ENCODE measurements at regions not wholly inside any gene's neighbourhood (a gene's known extent, or its start where the extent isn't known, plus 50 kb on each side); places are given as distances from the start of the nearest gene placed in this dataset.
"Not testable (repeated sequence)": the region's sequence is repeated elsewhere in the genome, so short reads cannot be mapped to it uniquely, and the experiment has no call there.

- Histone ChIP-seq H3K36me3 (ENCODE audit: control insufficient read depth, low read length) (no peaks in the 10 kb centered on the region), H3K4me1 (ENCODE audit: control insufficient read depth, low read length) (no peaks in the 10 kb centered on the region), H3K27ac (ENCODE audit: low read depth, low read length) (no peak overlapping the region), H3K79me2 (ENCODE audit: control insufficient read depth, low read length) (no peaks in the 10 kb centered on the region), H3F3A (ENCODE audit: control insufficient read depth, insufficient read depth) (no peaks in the 10 kb centered on the region), H3K9me3 (ENCODE audit: control insufficient read depth, insufficient read depth, low read length) (no peaks in the 10 kb centered on the region), H3K27me3 (ENCODE audit: control insufficient read depth, low read length) (no peaks in the 10 kb centered on the region; the same call in 1 of the 2 replicates), H3K4me3 (ENCODE audit: low read length) (no peak overlapping the region), H3K4me2 (ENCODE audit: low read length) (no peak overlapping the region), H4K20me1 (ENCODE audit: control insufficient read depth, insufficient read depth, low read depth, low read length) (no peaks in the 10 kb centered on the region), H3K9me2 (replicated peaks; ENCODE audit: control insufficient read depth, low read length) (no peaks in the 10 kb centered on the region)
- no peak for TF ChIP-seq CTCF (IDR thresholded peaks at IDR 0.05; ENCODE audit: low read depth, low read length, poor library complexity, severe bottlenecking)
- no peak for TF ChIP-seq EZH2phosphoT487 (IDR thresholded peaks at IDR 0.05; ENCODE audit: borderline replicate concordance, low read length)
These were observed 500.0 kb downstream of the TYW1 start for GRCh38 chr7:67496589-67496988.

GRCh38 chr7:67497914-67498313, 501.3 kb downstream of the TYW1 start:
- not testable (repeated sequence) for H3K4me2 ChIP-seq (ENCODE audit: low read length); H4K20me1 ChIP-seq (ENCODE audit: control insufficient read depth, insufficient read depth, low read depth, low read length); H3K27ac ChIP-seq (ENCODE audit: low read depth, low read length); H3K79me2 ChIP-seq (ENCODE audit: control insufficient read depth, low read length); H3K9me2 ChIP-seq (replicated peaks; ENCODE audit: control insufficient read depth, low read length); H3K36me3 ChIP-seq (ENCODE audit: control insufficient read depth, low read length); H3K4me3 ChIP-seq (ENCODE audit: low read length); H3K9me3 ChIP-seq (ENCODE audit: control insufficient read depth, insufficient read depth, low read length); H3K27me3 ChIP-seq (ENCODE audit: control insufficient read depth, low read length); H3K4me1 ChIP-seq (ENCODE audit: control insufficient read depth, low read length); H3F3A ChIP-seq (ENCODE audit: control insufficient read depth, insufficient read depth)

GRCh38 chr7:67502929-67503328, 506.3 kb downstream of the TYW1 start:
- Histone ChIP-seq H3F3A (ENCODE audit: control insufficient read depth, insufficient read depth) (no peaks in the 10 kb centered on the region), H3K27ac (ENCODE audit: low read depth, low read length) (no peak overlapping the region), H3K4me3 (ENCODE audit: low read length) (no peak overlapping the region), H3K9me3 (ENCODE audit: control insufficient read depth, insufficient read depth, low read length) (no peaks in the 10 kb centered on the region), H3K27me3 (ENCODE audit: control insufficient read depth, low read length) (no peaks in the 10 kb centered on the region; the same call in 1 of the 2 replicates), H3K4me1 (ENCODE audit: control insufficient read depth, low read length) (no peaks in the 10 kb centered on the region), H4K20me1 (ENCODE audit: control insufficient read depth, insufficient read depth, low read depth, low read length) (no peaks in the 10 kb centered on the region), H3K9me2 (replicated peaks; ENCODE audit: control insufficient read depth, low read length) (no peaks in the 10 kb centered on the region), H3K79me2 (ENCODE audit: control insufficient read depth, low read length) (no peaks in the 10 kb centered on the region), H3K36me3 (ENCODE audit: control insufficient read depth, low read length) (no peaks in the 10 kb centered on the region), H3K4me2 (ENCODE audit: low read length) (no peak overlapping the region)
- no peak for TF ChIP-seq EZH2phosphoT487 (IDR thresholded peaks at IDR 0.05; ENCODE audit: borderline replicate concordance, low read length)
- no peak for TF ChIP-seq CTCF (IDR thresholded peaks at IDR 0.05; ENCODE audit: low read depth, low read length, poor library complexity, severe bottlenecking)

GRCh38 chr7:67505449-67505848, 508.8 kb downstream of the TYW1 start:
- no peaks in the 10 kb centered on the region for H3K36me3 ChIP-seq (ENCODE audit: control insufficient read depth, low read length)
- no peaks in the 10 kb centered on the region for H3K4me1 ChIP-seq (ENCODE audit: control insufficient read depth, low read length)
- H3K4me2 ChIP-seq (ENCODE audit: low read length): no peak overlapping the region
- H3K9me2 ChIP-seq (replicated peaks; ENCODE audit: control insufficient read depth, low read length): no peaks in the 10 kb centered on the region
- no peaks in the 10 kb centered on the region; the same call in 1 of the 2 replicates for H3K27me3 ChIP-seq (ENCODE audit: control insufficient read depth, low read length)
- H3K27ac ChIP-seq (ENCODE audit: low read depth, low read length): no peak overlapping the region
- H4K20me1 ChIP-seq (ENCODE audit: control insufficient read depth, insufficient read depth, low read depth, low read length): no peaks in the 10 kb centered on the region
- no peaks in the 10 kb centered on the region for H3K79me2 ChIP-seq (ENCODE audit: control insufficient read depth, low read length)
- no peak overlapping the region for H3K4me3 ChIP-seq (ENCODE audit: low read length)
- TF ChIP-seq EZH2phosphoT487 (IDR thresholded peaks at IDR 0.05; ENCODE audit: borderline replicate concordance, low read length) (no peak), CTCF (IDR thresholded peaks at IDR 0.05; ENCODE audit: low read depth, low read length, poor library complexity, severe bottlenecking) (no peak)
- no peaks in the 10 kb centered on the region for H3F3A ChIP-seq (ENCODE audit: control insufficient read depth, insufficient read depth)
- no peaks in the 10 kb centered on the region for H3K9me3 ChIP-seq (ENCODE audit: control insufficient read depth, insufficient read depth, low read length)

Measured in DOHH2 (cell line).